Stimulated activated CD4-positive, alpha-beta T cell treated with anti-CD3 and anti-CD28 coated beads, Interleukin-2, amount 100 ng/mL, for 24 hours (primary cell): ENCODE measurements at regions not wholly inside any gene's neighbourhood (a gene's known extent, or its start where the extent isn't known, plus 50 kb on each side); places are given as distances from the start of the nearest gene placed in this dataset.

Experiments
- DNase-seq, 2 donors: peaks; one replicate each; pipeline ENCODE4 v3.0.0-alpha.2; 2020

DNA sequence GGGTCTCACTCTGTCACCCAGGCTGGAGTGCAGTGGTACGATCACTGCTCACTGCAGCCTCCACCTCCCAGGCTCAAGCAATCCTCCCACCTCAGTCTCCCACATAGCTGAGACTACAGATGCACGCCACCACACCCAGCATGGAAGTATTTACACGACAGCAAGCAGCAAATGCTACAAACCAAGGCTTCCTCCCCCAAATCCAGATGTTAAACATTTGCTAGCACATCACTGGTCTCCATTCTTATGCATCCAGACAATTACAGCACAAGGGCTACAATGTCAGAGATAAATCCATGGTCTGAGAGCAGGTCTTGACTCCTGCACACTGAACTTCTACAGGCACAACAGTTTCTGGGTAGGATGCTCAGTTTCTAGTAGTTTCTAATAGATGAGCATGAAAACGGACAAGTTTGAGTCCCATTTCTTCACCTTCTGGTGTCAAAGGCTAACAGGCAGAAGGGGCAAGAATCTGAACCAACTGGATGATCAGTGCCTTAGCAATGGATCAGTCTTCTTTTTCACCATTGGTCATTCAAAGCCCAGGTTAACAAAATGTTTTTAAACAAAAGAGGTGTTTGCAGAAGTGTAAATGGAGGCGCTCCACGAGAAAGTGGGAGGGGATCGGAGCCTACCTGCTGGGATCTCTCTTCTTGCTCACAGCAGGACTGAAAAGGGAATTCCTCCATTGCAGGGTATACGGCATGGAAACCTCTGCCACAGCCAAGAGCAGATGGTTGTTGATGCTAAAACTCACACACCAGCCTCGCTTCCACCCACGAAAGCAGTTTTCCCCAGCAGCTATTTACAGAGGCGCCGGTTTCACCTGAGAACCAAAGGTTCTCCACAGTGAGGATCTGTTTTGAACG, 135.0 kb upstream of the ARL4C start:
- DNase-seq = no peak

DNA sequence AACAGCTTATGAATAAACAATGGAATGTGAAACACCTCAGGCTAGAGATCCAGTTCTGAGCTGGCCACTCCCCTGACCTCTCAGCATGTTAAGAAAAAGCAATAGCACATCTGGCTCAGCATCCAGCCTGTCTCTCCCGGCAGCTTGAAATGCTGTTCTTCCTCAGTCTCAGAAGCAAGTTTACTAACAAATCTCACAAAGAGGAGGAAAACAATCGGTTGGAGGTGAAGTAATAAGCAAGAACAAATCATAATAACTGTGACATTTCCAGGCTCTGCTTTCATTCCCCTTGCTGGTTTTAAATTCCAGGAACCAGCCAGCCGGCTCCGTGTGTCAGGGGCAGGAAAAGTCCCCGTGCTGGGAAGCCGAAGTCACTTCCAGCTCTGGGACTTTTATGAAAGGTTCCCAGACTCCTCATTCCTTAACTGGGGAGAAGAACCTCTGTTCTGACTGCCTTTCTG, 133.9 kb upstream of the ARL4C start:
- DNase-seq = no peak

GRCh38 chr2:234629596-234629995, 132.7 kb upstream of the ARL4C start:
- no peak for DNase-seq

GRCh38 chr2:234628953-234629352, 132.1 kb upstream of the ARL4C start:
- DNase-seq = no peak

- no peak for DNase-seq
These were observed 130.4 kb upstream of the ARL4C start for GRCh38 chr2:234627308-234627707.

DNA sequence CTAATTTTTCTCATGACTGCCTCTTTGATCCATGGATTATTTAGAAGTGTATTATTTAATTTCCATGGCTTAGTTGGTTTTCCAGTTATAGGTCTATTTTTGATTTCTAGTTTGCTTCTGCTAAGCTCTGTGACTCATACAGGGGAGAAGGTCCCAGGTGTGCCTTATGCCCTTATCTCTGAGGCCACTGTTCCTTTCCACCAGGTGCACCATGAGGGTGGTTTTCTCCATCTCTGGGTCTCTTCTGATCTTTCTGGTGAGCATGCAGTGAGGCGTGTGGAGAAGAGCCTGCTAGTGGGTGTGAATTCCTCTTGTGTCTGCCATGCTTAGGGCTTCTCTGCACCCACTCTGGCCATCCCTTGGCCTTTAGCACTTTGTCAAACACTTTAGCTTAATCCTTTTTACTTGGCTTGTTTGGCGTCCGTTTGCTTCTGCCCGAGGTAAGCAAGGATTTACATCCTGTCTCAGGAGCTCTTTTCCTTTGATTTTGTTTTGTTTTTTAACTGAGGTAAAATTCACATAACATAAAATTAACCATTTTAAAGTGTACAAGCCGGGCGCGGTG, 129.8 kb upstream of the ARL4C start:
- DNase-seq = no peak

GRCh38 chr2:234625626-234626250, 128.9 kb upstream of the ARL4C start:
- DNase-seq = no peak

DNA sequence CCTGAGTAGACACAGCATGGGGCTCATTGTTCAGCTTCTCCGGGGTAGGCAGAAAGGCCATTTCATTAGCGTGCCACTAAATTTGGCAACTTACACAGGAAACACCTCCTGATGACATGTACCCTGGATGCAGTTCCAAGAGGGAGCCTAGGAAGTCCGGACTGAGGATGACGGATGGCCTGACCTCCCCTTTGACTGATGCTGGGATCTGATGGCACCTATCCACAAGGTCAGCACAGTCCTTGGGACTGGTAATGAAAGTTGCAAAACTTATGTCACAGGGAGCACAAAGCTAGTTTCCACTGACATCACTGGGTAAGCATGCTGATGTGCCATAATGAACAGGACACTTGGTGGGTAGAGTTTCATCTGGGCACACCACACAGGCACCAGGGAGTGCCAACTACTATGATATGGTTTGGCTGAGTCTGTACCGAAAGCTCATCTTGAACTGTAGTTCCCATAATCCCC, 126.7 kb upstream of the ARL4C start:
- no peak for DNase-seq

- no peak for DNase-seq
These were observed 124.2 kb upstream of the ARL4C start for GRCh38 chr2:234621120-234621519.

DNA sequence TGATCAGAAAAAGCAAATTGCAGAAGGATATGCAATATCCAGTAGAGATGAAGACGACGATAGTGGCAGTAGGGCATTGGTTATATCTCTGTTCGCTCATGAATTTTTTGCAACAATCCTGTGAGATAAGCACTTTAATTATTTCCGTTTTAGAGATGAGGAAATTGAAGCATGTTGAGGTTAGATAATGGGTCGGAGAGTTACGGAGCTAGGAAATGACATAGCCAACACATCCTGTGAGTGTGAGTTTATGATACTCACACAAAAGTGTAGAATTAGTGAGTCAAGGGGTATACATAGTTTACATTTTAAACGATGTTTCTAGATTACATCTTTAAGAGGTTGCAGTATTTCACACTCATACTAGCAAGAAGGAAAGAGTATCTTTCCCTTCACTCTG, 123.1 kb upstream of the ARL4C start:
- no peak for DNase-seq

- no peak for DNase-seq
These were observed 118.9 kb upstream of the ARL4C start for GRCh38 chr2:234615643-234616356.

DNA sequence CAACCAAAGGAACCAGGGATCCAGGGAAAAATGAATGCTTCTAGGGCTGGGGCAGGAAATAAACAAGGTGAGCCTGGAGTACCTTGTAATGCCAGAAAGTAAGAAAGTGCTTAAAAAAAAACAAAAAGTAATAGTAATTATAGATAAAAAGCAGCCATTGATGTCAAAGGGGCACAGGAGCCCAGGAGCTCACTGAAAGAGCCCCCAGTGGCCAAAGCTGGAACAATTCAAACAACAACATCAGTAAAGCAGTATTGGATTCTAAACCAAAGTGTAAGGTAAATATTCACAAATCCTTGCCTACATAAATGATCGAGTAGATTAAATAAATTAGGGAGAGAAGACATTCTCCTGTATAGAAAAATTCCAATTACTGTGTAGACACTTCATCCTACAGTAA, 114.3 kb upstream of the ARL4C start:
- no peak for DNase-seq

DNA sequence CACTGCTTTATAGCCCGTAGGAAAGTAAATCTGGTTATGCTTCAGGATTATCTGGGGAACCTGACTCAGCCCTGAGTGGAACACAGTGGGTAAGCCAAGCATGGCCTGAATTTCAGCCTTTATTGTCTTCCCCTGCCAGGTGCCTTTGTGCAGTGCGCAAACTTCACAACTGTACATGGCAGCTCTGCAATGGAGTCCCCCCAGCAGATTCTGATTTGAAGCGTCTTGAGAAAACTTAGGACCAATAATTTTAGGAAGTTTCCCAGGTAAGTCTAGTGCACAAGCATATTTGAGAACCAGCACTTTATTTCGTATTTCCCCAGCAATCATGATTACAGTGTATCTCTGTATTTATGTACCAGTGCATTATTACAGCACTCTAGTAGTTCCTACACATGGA, 112.1 kb upstream of the ARL4C start:
- DNase-seq = no peak

GRCh38 chr2:234607691-234608090, 110.8 kb upstream of the ARL4C start:
- DNase-seq = no peak

- DNase-seq = no peak
These were observed 110.0 kb upstream of the ARL4C start for GRCh38 chr2:234606896-234607295.

DNA sequence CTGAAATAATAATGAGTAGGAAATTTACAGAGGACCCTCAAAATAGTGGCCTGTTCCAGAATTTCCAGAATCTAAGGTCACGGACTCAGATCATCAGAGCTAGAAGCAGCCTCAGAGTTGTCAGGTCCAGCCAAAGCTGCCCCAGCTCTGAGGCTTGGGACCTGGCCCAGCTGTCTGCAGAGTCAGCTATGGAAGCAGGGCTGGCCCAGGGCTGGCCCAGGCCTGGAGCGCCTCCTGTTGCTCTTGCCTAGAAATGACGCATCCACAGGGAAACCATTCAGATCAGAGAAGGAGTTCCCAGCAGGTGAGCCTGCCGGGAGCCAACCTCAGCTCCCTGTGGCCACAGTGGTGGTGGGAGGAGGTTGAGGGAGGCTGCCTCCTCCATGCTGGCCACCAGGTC, 106.7 kb upstream of the ARL4C start:
- no peak for DNase-seq

DNA sequence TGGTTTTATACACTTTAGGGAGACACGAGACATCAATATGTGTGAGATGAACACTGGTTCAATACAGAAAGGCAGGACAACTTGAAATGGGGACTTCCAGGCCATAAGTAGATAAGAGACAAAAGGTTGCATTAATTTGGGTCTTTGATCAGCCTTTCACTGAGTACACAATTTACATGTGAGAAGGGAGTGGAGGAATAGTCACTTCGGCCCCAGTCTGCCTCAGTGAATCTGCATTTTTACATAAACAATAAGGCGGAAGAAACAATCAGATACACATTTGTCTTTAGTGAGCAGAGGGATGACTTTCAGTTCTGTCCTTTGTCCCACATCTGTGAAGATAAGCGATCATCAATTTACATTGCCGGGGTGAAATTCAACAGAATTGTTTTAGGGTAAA, 104.3 kb upstream of the ARL4C start:
- DNase-seq = no peak

DNA sequence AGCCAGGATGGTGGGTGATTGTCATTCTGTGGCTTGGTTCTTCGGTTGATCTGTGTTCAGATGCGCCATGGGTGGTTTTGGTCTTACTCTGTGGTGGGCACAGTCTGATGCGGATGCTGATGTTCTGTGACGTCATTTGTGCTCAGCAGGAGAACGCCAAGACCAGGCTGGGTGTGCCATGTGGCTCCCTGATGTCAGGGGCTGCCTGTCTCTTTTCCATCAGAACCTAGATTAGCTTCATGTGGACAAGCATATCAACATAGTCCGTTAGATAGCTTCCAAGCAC, 100.6 kb upstream of the ARL4C start:
- DNase-seq = no peak

- DNase-seq = no peak
These were observed 100.1 kb upstream of the ARL4C start for GRCh38 chr2:234596696-234597575.

DNA sequence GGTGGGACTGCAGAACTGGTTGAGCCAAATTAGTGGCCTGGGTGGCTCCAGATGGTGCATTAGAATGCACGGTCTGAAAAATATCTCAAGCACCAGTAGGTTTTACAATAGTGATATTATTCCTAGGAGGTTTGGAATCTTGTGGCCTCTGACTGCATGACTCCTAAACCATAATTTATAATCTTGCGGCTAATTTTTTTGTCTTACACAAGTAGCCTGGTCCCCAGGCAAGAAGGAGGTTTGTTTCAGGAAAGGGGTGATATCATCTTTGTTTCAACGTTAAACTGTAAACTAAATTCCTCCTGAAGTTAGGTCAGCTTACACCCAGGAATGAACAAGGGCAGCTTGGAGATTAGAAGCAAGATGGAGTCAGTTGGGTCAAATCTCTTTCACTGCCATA, 98.9 kb upstream of the ARL4C start:
- DNase-seq = no peak

DNA sequence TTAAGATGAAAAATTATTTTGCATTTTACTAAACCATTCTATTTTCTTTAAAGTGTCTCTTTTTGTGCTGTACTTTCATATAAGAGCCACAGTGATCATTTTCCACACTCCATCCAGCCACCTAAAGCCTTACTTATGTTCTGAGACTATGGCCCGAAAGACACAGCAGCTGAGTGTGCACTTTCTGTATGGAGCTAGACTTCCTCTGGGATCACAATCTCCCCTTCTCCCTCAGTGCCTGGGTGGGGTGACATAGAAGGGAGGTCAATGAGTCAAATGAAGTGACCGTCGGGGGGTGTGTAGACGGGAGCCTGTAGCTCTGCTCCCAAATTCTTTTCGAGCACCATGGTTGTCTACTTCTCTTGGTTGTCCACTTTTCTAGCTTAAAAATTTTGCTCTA, 97.8 kb upstream of the ARL4C start:
- no peak for DNase-seq

- no peak for DNase-seq
These were observed 96.8 kb upstream of the ARL4C start for GRCh38 chr2:234593636-234594035.

GRCh38 chr2:234592541-234592940, 95.7 kb upstream of the ARL4C start:
- no peak for DNase-seq
